Liver (tissue), 3 donors: ENCODE measurements at regions not wholly inside any gene's neighbourhood (a gene's known extent, or its start where the extent isn't known, plus 50 kb on each side); places are given as distances from the start of the nearest gene placed in this dataset.

Experiments used
- RXRA ChIP-seq, 2 donors: IDR thresholded peaks; 2 replicates each; pipeline ENCODE4 v1.6.1; 2017 to 2018; ENCODE audit warnings: antibody characterized with exemption in 2 of 2, mild to moderate bottlenecking in 1 of 2
- TF ChIP-seq, protein P1 (sequence below): fragments of 150-350 bp; IDR thresholded peaks from 2 replicates; pipeline ENCODE4 v1.5.1; 2017; ENCODE audit warnings: improper control_type of control experiment, low read depth, low read length; ENCODE audit not compliant: missing input control
- TF ChIP-seq, protein P2 (sequence below): IDR thresholded peaks from 2 replicates; pipeline ENCODE4 v1.6.1; 2016; ENCODE audit warnings: antibody characterized with exemption
- TF ChIP-seq, protein P3 (sequence below): IDR thresholded peaks from 2 replicates; pipeline ENCODE4 v1.6.1; 2016; ENCODE audit warnings: antibody characterized with exemption
- TF ChIP-seq, protein P4 (sequence below): IDR thresholded peaks from 2 replicates; pipeline ENCODE4 v1.6.1; 2016; ENCODE audit warnings: antibody characterized with exemption
- donor health status: healthy.
- donor health status: healthy.

DNA sequence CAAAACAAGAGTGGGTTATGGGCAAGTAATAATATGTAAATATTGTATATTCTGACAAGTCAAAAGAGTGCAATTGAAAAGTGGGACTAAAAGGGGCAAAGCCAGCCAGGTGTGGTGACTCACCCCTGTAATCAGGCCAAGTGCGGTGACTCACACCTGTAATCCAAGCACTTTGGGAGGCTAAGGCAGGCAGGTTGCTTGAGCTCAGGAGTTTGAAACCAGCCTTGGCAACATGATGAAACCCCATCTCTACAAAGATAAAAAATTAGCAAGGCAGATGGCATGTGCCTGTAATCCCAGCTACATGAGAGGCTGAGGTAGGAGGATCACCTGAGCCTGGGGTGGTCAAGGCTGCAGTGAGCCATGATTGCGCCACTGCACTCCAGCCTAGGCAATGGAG lies 304.0 kb downstream of the HHIPL2 start:
- no peak for TF ChIP-seq RXRA (IDR thresholded peaks at IDR 0.05)
- TF ChIP-seq, protein P1, sequence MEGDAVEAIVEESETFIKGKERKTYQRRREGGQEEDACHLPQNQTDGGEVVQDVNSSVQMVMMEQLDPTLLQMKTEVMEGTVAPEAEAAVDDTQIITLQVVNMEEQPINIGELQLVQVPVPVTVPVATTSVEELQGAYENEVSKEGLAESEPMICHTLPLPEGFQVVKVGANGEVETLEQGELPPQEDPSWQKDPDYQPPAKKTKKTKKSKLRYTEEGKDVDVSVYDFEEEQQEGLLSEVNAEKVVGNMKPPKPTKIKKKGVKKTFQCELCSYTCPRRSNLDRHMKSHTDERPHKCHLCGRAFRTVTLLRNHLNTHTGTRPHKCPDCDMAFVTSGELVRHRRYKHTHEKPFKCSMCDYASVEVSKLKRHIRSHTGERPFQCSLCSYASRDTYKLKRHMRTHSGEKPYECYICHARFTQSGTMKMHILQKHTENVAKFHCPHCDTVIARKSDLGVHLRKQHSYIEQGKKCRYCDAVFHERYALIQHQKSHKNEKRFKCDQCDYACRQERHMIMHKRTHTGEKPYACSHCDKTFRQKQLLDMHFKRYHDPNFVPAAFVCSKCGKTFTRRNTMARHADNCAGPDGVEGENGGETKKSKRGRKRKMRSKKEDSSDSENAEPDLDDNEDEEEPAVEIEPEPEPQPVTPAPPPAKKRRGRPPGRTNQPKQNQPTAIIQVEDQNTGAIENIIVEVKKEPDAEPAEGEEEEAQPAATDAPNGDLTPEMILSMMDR: no peak
- TF ChIP-seq, protein P2, sequence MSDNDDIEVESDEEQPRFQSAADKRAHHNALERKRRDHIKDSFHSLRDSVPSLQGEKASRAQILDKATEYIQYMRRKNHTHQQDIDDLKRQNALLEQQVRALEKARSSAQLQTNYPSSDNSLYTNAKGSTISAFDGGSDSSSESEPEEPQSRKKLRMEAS: no peak
- TF ChIP-seq, protein P3, sequence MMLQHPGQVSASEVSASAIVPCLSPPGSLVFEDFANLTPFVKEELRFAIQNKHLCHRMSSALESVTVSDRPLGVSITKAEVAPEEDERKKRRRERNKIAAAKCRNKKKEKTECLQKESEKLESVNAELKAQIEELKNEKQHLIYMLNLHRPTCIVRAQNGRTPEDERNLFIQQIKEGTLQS: no peak
- TF ChIP-seq, protein P4, sequence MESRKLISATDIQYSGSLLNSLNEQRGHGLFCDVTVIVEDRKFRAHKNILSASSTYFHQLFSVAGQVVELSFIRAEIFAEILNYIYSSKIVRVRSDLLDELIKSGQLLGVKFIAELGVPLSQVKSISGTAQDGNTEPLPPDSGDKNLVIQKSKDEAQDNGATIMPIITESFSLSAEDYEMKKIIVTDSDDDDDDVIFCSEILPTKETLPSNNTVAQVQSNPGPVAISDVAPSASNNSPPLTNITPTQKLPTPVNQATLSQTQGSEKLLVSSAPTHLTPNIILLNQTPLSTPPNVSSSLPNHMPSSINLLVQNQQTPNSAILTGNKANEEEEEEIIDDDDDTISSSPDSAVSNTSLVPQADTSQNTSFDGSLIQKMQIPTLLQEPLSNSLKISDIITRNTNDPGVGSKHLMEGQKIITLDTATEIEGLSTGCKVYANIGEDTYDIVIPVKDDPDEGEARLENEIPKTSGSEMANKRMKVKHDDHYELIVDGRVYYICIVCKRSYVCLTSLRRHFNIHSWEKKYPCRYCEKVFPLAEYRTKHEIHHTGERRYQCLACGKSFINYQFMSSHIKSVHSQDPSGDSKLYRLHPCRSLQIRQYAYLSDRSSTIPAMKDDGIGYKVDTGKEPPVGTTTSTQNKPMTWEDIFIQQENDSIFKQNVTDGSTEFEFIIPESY: no peak
